MG63 (cell line): ENCODE measurements at regions not wholly inside any gene's neighbourhood (a gene's known extent, or its start where the extent isn't known, plus 50 kb on each side); places are given as distances from the start of the nearest gene placed in this dataset.

Experiments
- DNase-seq: peaks from one replicate; pipeline ENCODE4 v3.0.0-alpha.2; 2020
- H3K27me3 ChIP-seq: fragments of 250-450 bp; sonication (Bioruptor Pico); 2 replicates; pipeline ENCODE4 v1.5.1; 2020; ENCODE audit warnings: mild to moderate bottlenecking, moderate library complexity
- H3K36me3 ChIP-seq: fragments of 250-450 bp; sonication (Bioruptor Pico); 2 replicates; pipeline ENCODE4 v1.5.1; 2020; ENCODE audit warnings: mild to moderate bottlenecking, moderate library complexity
- H3K4me3 ChIP-seq: fragments of 250-450 bp; sonication (Bioruptor Pico); 2 replicates; pipeline ENCODE4 v1.5.1; 2020; ENCODE audit warnings: mild to moderate bottlenecking, moderate library complexity
- H3K9me3 ChIP-seq: fragments of 250-450 bp; sonication (Bioruptor Pico); 2 replicates; pipeline ENCODE4 v1.5.1; 2020; ENCODE audit warnings: mild to moderate bottlenecking, moderate library complexity

- Histone ChIP-seq H3K27me3 (no peaks in the 10 kb centered on the region), H3K36me3 (no peaks in the 10 kb centered on the region), H3K4me3 (no peak overlapping the region), H3K9me3 (peaks cover 19% of the 10 kb centered on the region)
- peak; percentile 68 for DNase-seq
Measured at GRCh38 chr17:83144421-83145357, 65.3 kb downstream of the METRNL start.

GRCh38 chr17:83145358-83145738 is 65.9 kb downstream of the METRNL start:
- peaks cover 18% of the 10 kb centered on the region for H3K9me3 ChIP-seq
- no peak for DNase-seq
- no peak overlapping the region for H3K4me3 ChIP-seq
- no peaks in the 10 kb centered on the region for H3K36me3 ChIP-seq
- no peaks in the 10 kb centered on the region for H3K27me3 ChIP-seq

GRCh38 chr17:83145831-83146230 is 66.4 kb downstream of the METRNL start:
- peaks cover 16% of the 10 kb centered on the region for H3K9me3 ChIP-seq
- H3K27me3 ChIP-seq: no peaks in the 10 kb centered on the region
- H3K4me3 ChIP-seq: no peak overlapping the region
- no peaks in the 10 kb centered on the region for H3K36me3 ChIP-seq
- DNase-seq: no peak

- DNase-seq: no peak
- Histone ChIP-seq H3K27me3 (no peaks in the 10 kb centered on the region), H3K4me3 (no peak overlapping the region), H3K36me3 (no peaks in the 10 kb centered on the region), H3K9me3 (peaks cover 13% of the 10 kb centered on the region)
Measured at GRCh38 chr17:83146347-83146746, 66.9 kb downstream of the METRNL start.

GRCh38 chr17:83147280-83147679 is 67.9 kb downstream of the METRNL start:
- Histone ChIP-seq H3K27me3 (no peaks in the 10 kb centered on the region), H3K4me3 (no peak overlapping the region), H3K36me3 (no peaks in the 10 kb centered on the region), H3K9me3 (peaks cover 6% of the 10 kb centered on the region)
- DNase-seq: no peak

DNA sequence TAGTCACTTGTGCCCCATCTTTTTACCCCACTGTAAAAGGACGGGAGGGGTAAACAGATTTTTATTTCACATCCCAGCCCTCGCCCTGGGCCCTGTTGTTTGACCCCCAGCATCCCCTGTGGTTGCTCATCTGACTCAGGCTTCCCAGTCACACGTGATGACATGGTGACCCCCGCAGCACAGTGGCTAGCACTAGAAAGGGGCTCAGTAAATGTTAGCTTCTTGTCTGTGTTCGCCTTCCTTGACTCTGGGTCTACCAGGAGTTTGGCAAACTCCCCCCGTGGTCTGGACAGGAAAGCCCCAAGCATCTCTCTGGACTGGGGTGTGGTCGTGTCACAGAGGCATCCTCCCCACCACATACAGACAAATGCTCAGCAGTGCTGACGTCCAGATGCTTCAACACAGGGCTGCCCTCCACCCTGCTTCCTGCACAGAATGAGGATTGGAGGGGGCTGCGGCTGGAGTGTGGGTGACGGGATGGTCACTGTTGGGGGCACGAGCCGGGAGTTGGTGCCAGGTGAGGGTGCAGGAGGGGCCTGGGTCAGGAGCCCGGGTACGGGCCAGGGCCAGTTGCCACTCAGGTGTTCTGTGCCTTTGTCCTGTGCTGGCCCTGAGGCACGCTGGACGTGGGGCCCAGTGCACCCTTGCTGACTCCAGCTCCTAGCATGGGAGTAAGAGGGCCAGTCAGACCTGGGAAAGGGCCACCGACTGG is 69.1 kb downstream of the METRNL start:
- Histone ChIP-seq H3K4me3 (no peak overlapping the region), H3K27me3 (no peaks in the 10 kb centered on the region), H3K36me3 (no peaks in the 10 kb centered on the region), H3K9me3 (peaks cover 2% of the 10 kb centered on the region; the same call in 1 of the 2 replicates)
- no peak for DNase-seq

- no peaks in the 10 kb centered on the region for H3K9me3 ChIP-seq
- no peaks in the 10 kb centered on the region for H3K27me3 ChIP-seq
- H3K36me3 ChIP-seq: no peaks in the 10 kb centered on the region
- no peak overlapping the region for H3K4me3 ChIP-seq
- no peak for DNase-seq
Measured at GRCh38 chr17:83149029-83149725, 69.8 kb downstream of the METRNL start.

- Histone ChIP-seq H3K36me3 (no peaks in the 10 kb centered on the region), H3K27me3 (no peaks in the 10 kb centered on the region), H3K9me3 (no peaks in the 10 kb centered on the region), H3K4me3 (no peak overlapping the region)
- no peak for DNase-seq
Measured at GRCh38 chr17:83149761-83150251, 70.4 kb downstream of the METRNL start.

DNA sequence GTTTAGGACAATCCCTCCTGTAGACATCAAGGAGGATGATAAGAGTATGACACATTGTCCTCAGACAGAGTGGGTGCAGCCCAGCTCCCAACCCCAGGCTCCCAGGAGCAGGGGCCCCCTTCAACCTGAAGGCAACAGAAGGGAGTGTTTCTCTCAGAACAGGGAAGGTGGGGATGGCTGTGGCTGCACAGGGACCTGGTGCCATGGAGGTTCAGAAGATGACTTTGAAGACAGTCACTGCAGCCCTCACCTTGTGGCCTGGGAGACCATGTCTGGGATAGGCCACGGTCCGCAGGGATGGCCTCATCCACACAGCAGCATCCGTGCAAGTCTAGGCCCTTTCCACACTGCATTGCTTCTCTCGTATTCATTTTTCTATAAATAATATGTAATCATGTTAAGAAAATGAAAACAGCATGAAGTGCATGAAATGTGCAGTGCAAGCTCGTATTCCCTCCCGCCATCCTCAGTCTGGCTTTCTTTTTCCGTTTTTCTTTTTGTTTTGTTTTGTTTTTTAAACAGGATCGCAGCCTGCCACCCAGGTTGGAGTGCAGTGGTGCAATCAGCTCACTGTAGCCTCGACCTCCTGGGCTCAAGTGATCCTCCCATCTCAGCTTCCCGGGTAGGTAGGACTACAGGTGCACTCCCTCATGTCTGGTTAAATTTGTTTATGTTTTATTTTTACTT is 71.1 kb downstream of the METRNL start:
- Histone ChIP-seq H3K36me3 (no peaks in the 10 kb centered on the region), H3K27me3 (no peaks in the 10 kb centered on the region), H3K4me3 (no peak overlapping the region), H3K9me3 (no peaks in the 10 kb centered on the region)
- DNase-seq: no peak

DNA sequence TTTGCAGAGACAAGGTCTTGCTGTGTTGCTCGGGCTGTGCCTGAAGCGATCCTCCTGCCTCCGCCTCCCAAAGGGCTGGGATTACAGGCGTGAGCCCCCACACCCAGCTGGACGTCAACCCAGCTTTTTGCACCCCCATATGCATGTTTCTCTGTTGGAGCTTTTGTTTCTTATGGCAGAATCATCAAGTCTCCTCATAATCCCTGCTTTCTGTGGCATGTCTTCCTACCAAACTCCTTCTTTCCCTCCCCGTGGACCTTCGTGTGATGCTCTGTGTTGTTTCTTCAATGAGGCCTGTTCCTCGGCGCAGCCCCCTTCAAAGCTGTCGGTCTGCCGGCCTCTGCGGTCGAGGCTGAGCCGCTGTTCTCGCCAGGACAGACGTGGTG is 71.6 kb downstream of the METRNL start:
- H3K36me3 ChIP-seq: no peaks in the 10 kb centered on the region
- no peaks in the 10 kb centered on the region for H3K9me3 ChIP-seq
- no peak overlapping the region for H3K4me3 ChIP-seq
- DNase-seq: no peak
- H3K27me3 ChIP-seq: no peaks in the 10 kb centered on the region

- DNase-seq: no peak
- H3K27me3 ChIP-seq: no peaks in the 10 kb centered on the region
- H3K9me3 ChIP-seq: no peaks in the 10 kb centered on the region
- no peaks in the 10 kb centered on the region for H3K36me3 ChIP-seq
- no peak overlapping the region for H3K4me3 ChIP-seq
Measured at GRCh38 chr17:83151442-83152226, 72.2 kb downstream of the METRNL start.

- no peak for DNase-seq
- H3K4me3 ChIP-seq: no peak overlapping the region
- H3K36me3 ChIP-seq: no peaks in the 10 kb centered on the region
- H3K27me3 ChIP-seq: no peaks in the 10 kb centered on the region
- H3K9me3 ChIP-seq: no peaks in the 10 kb centered on the region
Measured at GRCh38 chr17:83152227-83152744, 72.9 kb downstream of the METRNL start.

DNA sequence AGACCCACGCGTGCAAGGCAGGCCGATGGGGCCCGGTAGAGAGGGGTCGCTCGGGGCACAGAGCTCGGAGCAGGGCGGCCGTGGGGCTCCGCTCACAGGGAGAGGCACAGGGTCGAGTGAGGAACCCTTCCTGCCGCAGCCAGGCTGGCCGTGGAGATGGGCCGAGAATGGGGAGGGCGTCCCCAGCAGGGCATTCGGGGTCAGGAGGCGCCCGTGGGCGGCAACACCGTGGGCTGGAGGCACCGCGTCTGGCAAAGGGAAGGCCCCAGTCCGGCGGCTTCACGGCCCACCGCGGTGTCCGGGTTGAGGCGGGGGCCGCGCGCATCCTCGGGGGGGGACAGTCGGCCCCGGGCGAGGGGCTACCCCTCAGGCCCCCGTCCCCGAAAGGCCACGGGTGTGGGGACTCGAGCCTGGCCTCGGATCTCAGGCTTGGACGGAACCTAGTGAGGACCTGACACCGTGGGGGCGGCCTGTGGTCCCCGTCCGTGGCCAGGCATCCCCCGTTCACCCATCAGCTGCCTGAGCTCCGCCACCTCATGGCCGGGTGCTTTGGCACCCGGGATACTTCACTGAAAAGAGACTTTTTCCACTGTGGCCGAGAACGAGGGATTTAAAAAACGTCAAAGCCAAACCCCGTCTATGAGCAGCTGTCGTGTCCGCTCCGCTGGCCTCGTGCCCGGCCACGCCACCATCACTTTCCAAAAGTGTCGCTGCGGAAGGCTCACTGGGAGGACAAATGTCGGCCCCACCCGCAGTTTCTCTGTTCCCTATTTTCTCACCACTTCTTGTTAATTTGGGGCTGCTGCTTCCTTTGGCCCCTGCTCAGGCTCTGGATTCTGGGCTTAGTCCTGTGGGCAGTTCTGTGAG is 73.6 kb downstream of the METRNL start:
- Histone ChIP-seq H3K27me3 (no peaks in the 10 kb centered on the region), H3K4me3 (no peak overlapping the region), H3K9me3 (no peaks in the 10 kb centered on the region), H3K36me3 (no peaks in the 10 kb centered on the region)
- DNase-seq: no peak

GRCh38 chr17:83153681-83154310 is 74.4 kb downstream of the METRNL start:
- Histone ChIP-seq H3K36me3 (no peaks in the 10 kb centered on the region), H3K9me3 (peaks cover under 1% of the 10 kb centered on the region; the same call in 1 of the 2 replicates), H3K4me3 (no peak overlapping the region), H3K27me3 (no peaks in the 10 kb centered on the region)
- DNase-seq: no peak
